ENCODE measurements at regions not wholly inside any gene's neighbourhood (a gene's known extent, or its start where the extent isn't known, plus 50 kb on each side); places are given as distances from the start of the nearest gene placed in this dataset.

DNA sequence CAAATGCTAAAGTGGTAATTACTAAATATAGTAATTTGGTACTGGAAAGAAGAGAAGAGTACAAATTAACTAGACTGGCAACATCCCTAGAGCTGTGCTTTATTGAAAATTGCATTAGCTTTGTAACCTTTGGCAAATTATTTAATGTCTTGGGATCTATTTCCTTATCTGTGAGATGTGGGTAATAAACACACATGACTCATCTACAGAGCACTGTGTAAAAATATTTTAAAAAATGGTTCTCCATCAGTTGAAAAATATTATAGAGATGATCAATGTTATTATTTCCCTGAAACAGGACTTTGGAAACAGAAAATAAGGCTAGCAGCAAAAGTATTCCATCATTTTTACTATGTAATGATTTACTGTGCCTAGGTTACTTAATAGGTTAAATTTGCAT, 1698.8 kb upstream of the CDH9 start:
- no peaks in the 10 kb centered on the region for H3K4me1 Mint-ChIP-seq (ENCODE audit: low read depth)
- ATAC-seq (no peak), DNase-seq (no peak)
- no peak overlapping the region for H3K4me3 Mint-ChIP-seq
- peaks cover 10% of the 10 kb centered on the region for H3K9me3 Mint-ChIP-seq
- no peaks in the 10 kb centered on the region for H3K36me3 Mint-ChIP-seq (ENCODE audit: insufficient read depth)
- H3K27me3 Mint-ChIP-seq (ENCODE audit: low read depth), result no peaks in the 10 kb centered on the region

DNA sequence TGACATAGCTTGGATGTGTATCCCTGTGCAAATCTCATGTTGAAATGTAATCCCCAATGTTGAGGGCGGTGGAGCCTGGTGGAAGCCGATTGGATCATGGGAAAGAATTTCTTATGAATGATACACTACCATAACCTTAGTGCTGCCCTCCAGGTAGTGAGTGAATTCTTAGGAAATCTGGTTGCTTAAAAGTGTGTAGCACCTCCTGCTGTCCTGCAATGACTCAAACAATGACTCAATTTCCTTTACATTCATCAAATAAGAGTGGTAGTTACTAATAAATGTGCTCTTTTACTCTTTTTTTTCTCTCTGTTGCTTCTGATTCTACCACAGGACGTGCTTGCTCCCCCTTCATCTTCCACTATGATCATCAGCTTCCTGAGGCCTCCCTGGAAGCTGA, 1696.0 kb upstream of the CDH9 start:
- DNase-seq (no peak), ATAC-seq (no peak)
- no peaks in the 10 kb centered on the region for H3K4me1 Mint-ChIP-seq (ENCODE audit: low read depth)
- H3K27me3 Mint-ChIP-seq (ENCODE audit: low read depth), result no peaks in the 10 kb centered on the region
- H3K4me3 Mint-ChIP-seq, result no peak overlapping the region
- peaks cover 14% of the 10 kb centered on the region for H3K9me3 Mint-ChIP-seq
- H3K36me3 Mint-ChIP-seq (ENCODE audit: insufficient read depth), result no peaks in the 10 kb centered on the region

DNA sequence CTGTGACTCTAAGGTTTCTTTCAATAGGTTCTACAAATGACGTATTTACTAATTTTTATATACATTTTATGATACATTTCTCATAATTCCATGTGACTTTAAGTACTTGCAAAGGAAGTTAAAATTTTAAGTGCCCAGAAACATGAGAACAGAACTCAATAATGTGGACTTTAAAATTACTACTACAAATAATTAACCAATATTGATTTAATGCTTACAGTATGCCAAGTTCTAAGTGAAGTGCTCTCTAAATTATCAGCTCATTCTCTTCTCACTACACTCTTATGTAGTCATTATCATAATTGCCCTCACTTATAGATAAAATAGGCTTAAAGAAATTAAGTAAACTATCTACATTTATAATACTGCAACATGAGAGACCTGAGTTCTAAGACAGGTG, 1690.7 kb upstream of the CDH9 start:
- Mint-ChIP-seq H3K9me3 (peaks cover 19% of the 10 kb centered on the region), H3K4me3 (no peak overlapping the region), H3K36me3 (ENCODE audit: insufficient read depth) (no peaks in the 10 kb centered on the region), H3K27me3 (ENCODE audit: low read depth) (no peaks in the 10 kb centered on the region), H3K4me1 (ENCODE audit: low read depth) (no peaks in the 10 kb centered on the region)
- ATAC-seq, result no peak
- DNase-seq, result no peak

DNA sequence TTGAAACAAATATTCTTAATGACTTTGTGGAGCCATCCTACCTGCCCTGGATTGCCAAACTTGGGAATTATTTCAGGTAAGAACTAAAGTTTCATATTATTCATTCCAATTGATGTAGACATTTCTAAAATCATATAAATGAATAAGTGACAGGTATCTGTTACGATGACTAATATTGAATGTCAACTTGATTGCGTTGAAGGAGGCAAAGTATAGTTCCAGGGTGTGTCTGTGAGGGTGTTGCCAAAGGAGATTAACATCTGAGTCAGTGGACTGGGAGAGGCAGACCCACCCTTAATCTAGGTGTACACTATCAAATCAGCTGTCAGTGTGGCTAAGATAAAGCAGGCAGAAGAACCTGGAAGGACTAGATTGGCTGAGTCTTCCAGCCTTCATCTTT, 1688.4 kb upstream of the CDH9 start:
- Mint-ChIP-seq H3K9me3 (peaks cover 19% of the 10 kb centered on the region), H3K27me3 (ENCODE audit: low read depth) (no peaks in the 10 kb centered on the region)
- DNase-seq, result no peak

DNA sequence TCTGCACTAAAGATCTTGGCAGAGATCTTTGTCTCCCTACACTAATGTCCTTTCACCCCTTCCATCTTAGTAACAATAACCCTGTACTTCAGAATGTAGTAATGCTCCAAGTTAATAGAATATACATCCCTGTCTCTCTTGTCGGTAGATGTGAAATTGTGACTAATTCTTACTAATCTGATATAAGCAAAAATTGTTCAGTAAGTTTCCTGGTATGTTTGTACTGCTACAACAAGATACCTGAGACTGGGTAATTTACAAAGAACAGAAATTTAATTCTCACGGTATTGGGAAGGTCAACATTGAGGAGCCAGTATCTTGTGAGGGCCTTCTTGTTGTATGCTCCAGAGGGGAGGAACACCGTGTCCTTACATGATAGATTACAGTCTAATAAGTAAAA, 1686.6 kb upstream of the CDH9 start:
- no peaks in the 10 kb centered on the region for H3K27me3 Mint-ChIP-seq (ENCODE audit: low read depth)
- H3K9me3 Mint-ChIP-seq, result peaks cover 15% of the 10 kb centered on the region
- no peaks in the 10 kb centered on the region for H3K36me3 Mint-ChIP-seq (ENCODE audit: insufficient read depth)
- ATAC-seq (no peak), DNase-seq (no peak)
- no peak overlapping the region for H3K4me3 Mint-ChIP-seq
- no peaks in the 10 kb centered on the region for H3K4me1 Mint-ChIP-seq (ENCODE audit: low read depth)

More for the DNA sequence above, 1688.4 kb upstream of the CDH9 start:
- no peak for ATAC-seq
- H3K36me3 Mint-ChIP-seq (ENCODE audit: insufficient read depth), result no peaks in the 10 kb centered on the region
- H3K4me1 Mint-ChIP-seq (ENCODE audit: low read depth), result no peaks in the 10 kb centered on the region
- H3K4me3 Mint-ChIP-seq, result no peak overlapping the region

DNA sequence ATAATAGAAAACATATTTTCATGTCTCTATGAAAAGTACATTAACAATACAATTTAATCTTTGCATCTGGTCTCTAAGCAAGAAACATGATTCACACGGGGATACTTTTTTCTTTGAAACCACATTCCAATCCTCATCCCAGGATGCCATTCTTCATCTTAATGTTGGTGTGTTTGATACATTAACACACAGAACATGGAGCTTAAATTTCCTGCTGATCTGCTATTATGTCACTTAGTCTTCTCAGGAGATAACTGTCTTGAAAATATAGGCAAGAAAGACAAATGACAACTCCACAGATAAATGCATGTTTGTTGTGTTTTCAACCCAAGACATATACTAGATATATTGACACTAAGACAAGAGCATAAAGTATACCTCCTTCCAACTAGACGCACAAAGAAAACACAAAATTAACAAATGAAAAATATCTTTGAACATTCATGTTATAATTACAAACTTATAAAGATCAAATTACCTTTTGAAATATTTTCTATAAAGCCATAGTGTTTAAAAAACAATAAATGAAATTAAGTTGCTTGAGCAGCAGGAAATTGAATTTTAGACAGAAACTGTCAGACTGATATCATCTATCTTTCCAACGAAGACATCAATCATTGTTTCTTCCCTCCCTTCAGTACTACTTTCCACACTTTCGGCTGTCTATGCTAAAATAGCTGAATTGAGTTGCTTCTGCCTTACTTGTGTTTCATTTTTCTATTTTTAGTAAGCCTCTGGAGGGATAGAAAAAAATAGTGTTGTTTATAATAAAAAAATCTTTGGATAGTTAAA, 1676.7 kb upstream of the CDH9 start:
- ATAC-seq, result no peak
- Mint-ChIP-seq H3K36me3 (ENCODE audit: insufficient read depth) (no peaks in the 10 kb centered on the region), H3K27me3 (ENCODE audit: low read depth) (no peaks in the 10 kb centered on the region), H3K9me3 (peaks cover 11% of the 10 kb centered on the region), H3K4me1 (ENCODE audit: low read depth) (no peaks in the 10 kb centered on the region), H3K4me3 (no peak overlapping the region)
- DNase-seq, result no peak

DNA sequence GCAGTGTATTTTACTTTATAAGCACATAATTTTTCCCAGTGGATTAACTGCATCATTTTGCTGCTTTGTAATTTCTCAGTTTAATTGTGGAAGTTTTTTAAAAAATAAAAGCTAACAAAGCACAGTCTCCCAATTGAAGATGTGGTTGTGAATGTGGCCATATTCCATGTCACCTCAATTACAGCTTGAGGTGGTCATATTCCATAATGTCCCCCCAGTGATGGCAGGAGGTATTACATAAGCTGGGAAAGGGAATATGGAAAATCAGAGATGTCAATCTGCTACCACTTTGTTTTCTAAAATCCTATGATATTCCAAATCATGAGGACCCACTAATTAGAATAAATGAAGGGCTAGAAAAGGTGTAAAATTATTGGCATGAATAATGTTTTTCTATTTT, 1672.0 kb upstream of the CDH9 start:
- H3K27me3 Mint-ChIP-seq (ENCODE audit: low read depth), result no peaks in the 10 kb centered on the region
- peaks cover 24% of the 10 kb centered on the region for H3K9me3 Mint-ChIP-seq
- ATAC-seq, result no peak
- H3K4me1 Mint-ChIP-seq (ENCODE audit: low read depth), result no peaks in the 10 kb centered on the region
- no peaks in the 10 kb centered on the region for H3K36me3 Mint-ChIP-seq (ENCODE audit: insufficient read depth)
- no peak overlapping the region for H3K4me3 Mint-ChIP-seq
- DNase-seq, result no peak

DNA sequence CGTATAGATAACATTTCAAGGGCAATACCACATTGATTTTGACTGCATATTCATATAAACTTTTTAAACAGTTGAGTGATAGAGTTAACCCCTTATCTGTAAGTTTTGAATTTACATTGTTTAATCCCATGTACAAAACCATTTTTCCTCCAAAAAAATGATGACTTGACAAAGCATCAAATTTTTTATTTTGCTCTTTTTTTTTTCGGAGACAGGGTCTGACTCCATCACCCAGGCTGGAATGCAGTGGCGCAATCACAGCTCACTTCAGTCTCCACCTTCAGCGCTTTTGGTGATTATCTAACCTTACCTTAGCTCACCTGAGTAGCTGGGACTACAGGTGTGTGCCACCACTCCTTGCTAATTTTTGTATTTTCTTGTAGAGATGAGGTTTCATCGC, 1670.1 kb upstream of the CDH9 start:
- H3K9me3 Mint-ChIP-seq, result peaks cover 24% of the 10 kb centered on the region
- H3K4me1 Mint-ChIP-seq (ENCODE audit: low read depth), result no peaks in the 10 kb centered on the region
- DNase-seq, result no peak
- H3K36me3 Mint-ChIP-seq (ENCODE audit: insufficient read depth), result no peaks in the 10 kb centered on the region
- no peak overlapping the region for H3K4me3 Mint-ChIP-seq
- H3K27me3 Mint-ChIP-seq (ENCODE audit: low read depth), result no peaks in the 10 kb centered on the region
- ATAC-seq, result no peak

DNA sequence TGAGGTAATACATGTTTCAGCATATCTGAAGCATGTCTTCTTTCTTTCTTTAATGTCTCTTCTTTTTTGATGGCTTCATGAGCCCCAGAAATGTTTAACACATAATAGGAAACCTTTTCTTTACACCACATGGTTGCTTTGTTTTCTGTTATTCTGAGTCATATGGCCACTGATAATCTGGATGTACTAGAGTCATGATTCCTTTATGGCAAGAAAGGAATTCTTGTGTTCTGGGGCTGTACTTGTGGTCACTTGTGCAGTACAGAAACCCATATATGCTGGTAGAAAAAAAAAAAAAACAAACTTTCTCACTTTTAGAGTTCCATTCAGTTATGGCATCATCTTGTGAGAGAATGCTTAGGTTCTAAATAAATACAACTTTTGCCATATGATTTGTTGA, 1669.3 kb upstream of the CDH9 start:
- H3K4me3 Mint-ChIP-seq, result no peak overlapping the region
- H3K4me1 Mint-ChIP-seq (ENCODE audit: low read depth), result no peaks in the 10 kb centered on the region
- no peak for ATAC-seq
- no peaks in the 10 kb centered on the region for H3K27me3 Mint-ChIP-seq (ENCODE audit: low read depth)
- DNase-seq, result no peak
- H3K9me3 Mint-ChIP-seq, result peaks cover 24% of the 10 kb centered on the region
- H3K36me3 Mint-ChIP-seq (ENCODE audit: insufficient read depth), result no peaks in the 10 kb centered on the region

DNA sequence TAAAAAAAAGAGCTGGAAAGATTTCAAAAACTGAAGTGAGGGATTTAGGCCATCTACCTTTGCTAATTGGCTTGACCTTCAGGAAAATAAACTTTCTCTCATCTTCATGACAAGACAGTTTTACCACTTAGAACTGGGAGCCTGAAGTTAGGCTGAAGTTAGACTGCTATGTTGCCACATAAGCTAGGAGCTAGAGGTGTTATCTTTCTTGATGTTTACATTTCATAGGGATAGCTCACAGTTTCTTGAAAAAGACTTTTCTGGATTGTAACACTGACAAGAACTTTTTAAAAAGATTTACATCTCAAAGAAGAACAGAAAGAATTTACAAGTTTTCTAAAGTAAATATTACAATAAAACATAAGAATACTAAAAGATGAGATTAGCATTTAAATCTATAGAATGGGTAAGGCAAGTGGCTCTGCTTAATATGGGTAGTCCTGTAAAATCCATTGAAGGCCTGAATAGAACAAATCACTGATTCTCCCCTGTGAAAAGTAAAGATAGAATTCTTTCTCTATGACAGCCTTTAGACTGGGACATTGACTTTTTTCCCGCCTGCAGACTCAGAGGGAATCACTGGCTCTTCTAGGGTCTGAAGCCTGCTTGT, 1665.4 kb upstream of the CDH9 start:
- Mint-ChIP-seq H3K9me3 (peaks cover 22% of the 10 kb centered on the region), H3K4me1 (ENCODE audit: low read depth) (no peaks in the 10 kb centered on the region), H3K4me3 (no peak overlapping the region), H3K36me3 (ENCODE audit: insufficient read depth) (no peaks in the 10 kb centered on the region), H3K27me3 (ENCODE audit: low read depth) (no peaks in the 10 kb centered on the region)
- DNase-seq, result no peak
- no peak for ATAC-seq

DNA sequence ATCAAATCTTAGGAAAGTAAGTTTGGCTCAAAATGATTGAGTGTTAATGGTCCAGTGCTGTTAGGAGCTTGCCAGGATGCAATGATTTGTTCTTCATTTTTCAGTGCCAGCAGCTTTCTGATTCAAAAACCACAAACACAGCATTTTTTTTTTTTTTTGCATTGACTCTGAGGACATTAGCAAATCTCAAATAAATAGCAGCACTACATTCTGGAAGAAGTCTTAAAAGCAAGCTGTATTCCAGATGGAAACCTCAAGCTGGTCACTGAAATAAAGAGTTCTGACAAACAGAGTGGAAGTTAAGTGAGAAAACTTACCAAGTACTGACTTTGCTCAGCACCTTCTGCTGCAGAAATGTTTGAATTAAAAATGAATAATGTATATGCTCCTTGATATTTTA, 1653.1 kb upstream of the CDH9 start:
- no peaks in the 10 kb centered on the region for H3K4me1 Mint-ChIP-seq (ENCODE audit: low read depth)
- no peak for ATAC-seq

DNA sequence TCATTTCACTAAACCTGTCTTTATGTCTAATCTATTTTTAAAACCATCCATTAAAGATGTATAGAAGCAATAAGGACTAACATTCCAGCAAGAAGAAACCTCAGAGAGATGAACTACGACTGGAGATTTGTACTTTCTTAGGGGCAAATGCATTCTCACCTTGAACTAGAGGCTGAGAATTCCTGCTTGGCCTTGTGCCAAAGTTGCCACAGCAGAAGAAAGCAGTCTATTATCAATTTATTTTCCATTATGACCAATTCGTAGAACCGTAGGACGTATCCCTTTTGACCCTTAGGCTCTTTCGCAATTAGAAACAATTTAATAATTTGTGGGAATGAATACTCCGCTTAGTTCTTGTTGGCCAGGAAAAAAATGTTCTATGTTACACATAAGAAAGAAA, 1647.4 kb upstream of the CDH9 start:
- ATAC-seq (no peak), DNase-seq (no peak)
- no peak overlapping the region for H3K4me3 Mint-ChIP-seq
- H3K9me3 Mint-ChIP-seq, result peaks cover 9% of the 10 kb centered on the region
- no peaks in the 10 kb centered on the region for H3K4me1 Mint-ChIP-seq (ENCODE audit: low read depth)
- no peaks in the 10 kb centered on the region for H3K36me3 Mint-ChIP-seq (ENCODE audit: insufficient read depth)
- H3K27me3 Mint-ChIP-seq (ENCODE audit: low read depth), result no peaks in the 10 kb centered on the region

More for the DNA sequence above, 1653.1 kb upstream of the CDH9 start:
- no peak for DNase-seq
- H3K36me3 Mint-ChIP-seq (ENCODE audit: insufficient read depth), result no peaks in the 10 kb centered on the region
- no peak overlapping the region for H3K4me3 Mint-ChIP-seq
- no peaks in the 10 kb centered on the region for H3K27me3 Mint-ChIP-seq (ENCODE audit: low read depth)
- H3K9me3 Mint-ChIP-seq, result peaks cover 6% of the 10 kb centered on the region

DNA sequence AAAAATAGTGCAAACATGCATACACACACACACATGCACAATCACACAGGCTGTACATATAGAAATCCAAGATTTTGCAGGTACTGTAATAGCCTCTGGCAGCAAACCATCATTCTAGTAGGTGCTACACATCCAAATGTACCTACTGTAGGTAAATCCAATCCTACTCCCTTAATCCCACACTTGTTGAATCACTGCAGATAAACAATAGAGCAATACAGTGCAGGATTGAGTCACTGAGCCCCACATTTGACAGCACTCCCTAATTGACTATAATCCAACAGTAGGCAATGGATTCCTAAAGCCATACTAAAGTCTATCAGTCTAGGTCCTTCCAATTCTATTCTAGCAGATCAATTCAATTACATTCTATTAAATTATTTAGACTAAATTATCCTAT, 1640.5 kb upstream of the CDH9 start:
- ATAC-seq, result no peak
- H3K9me3 Mint-ChIP-seq, result peaks cover 4% of the 10 kb centered on the region

DNA sequence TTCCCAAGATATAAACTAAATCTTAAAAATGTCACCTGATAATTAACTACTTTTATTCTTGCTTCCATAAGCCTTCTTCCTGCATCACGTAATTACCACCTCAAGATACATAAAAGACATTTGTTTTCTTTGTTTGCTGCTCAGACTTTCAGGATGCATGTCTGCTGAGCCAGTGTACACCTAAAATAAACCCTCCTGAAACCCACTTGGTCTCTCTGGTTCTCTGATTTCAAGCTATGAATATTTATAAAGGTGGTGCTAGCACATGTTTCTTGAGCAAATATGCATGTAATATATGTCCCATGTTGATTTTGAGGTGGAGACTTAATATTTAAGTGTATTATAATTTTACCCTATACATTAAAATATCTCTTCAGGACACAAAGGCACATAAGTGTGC, 1627.7 kb upstream of the CDH9 start:
- no peaks in the 10 kb centered on the region for H3K27me3 Mint-ChIP-seq (ENCODE audit: low read depth)

More for the DNA sequence above, 1640.5 kb upstream of the CDH9 start:
- Mint-ChIP-seq H3K27me3 (ENCODE audit: low read depth) (no peaks in the 10 kb centered on the region), H3K4me3 (no peak overlapping the region), H3K4me1 (ENCODE audit: low read depth) (no peaks in the 10 kb centered on the region), H3K36me3 (ENCODE audit: insufficient read depth) (no peaks in the 10 kb centered on the region)
- no peak for DNase-seq

DNA sequence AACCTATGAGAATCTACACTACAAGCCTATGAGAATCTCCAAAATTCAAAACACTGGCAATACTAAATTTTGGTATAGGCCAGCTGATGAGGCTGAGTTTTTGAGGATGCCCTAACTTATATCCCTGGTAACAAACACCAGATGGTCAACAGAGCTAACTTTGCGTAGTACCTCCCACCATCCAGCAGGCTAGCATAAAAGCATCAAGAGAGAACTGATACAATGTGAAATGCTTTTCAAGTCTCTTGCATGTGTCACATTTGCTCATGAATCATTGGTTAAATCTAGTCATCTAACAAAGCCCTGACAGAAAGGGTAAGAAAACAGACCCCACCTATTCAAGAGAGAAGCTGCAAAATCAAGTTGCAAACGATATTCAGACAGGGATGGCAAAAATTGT, 1609.7 kb upstream of the CDH9 start:
- H3K4me3 Mint-ChIP-seq, result no peak overlapping the region
- DNase-seq (no peak), ATAC-seq (no peak)
- no peaks in the 10 kb centered on the region for H3K27me3 Mint-ChIP-seq (ENCODE audit: low read depth)
- H3K4me1 Mint-ChIP-seq (ENCODE audit: low read depth), result no peaks in the 10 kb centered on the region
- peaks cover 27% of the 10 kb centered on the region for H3K9me3 Mint-ChIP-seq
- no peaks in the 10 kb centered on the region for H3K36me3 Mint-ChIP-seq (ENCODE audit: insufficient read depth)

More for the DNA sequence above, 1627.7 kb upstream of the CDH9 start:
- peaks cover 47% of the 10 kb centered on the region for H3K9me3 Mint-ChIP-seq
- H3K36me3 Mint-ChIP-seq (ENCODE audit: insufficient read depth), result no peaks in the 10 kb centered on the region
- no peaks in the 10 kb centered on the region for H3K4me1 Mint-ChIP-seq (ENCODE audit: low read depth)
- DNase-seq, result no peak
- H3K4me3 Mint-ChIP-seq, result no peak overlapping the region
- ATAC-seq, result no peak

Measured in activated T-cell treated with anti-CD3 and anti-CD28 coated beads, Interleukin-2, amount 50 U/mL, for 4 hours (primary cell).